IPS DF 4.7 (cell line): ENCODE measurements at regions not wholly inside any gene's neighbourhood (a gene's known extent, or its start where the extent isn't known, plus 50 kb on each side); places are given as distances from the start of the nearest gene placed in this dataset.
"Not testable (repeated sequence)": the region's sequence is repeated elsewhere in the genome, so short reads cannot be mapped to it uniquely, and the experiment has no call there.

Experiments used
- DNase-seq: peaks from one replicate; pipeline ENCODE4 v3.0.0-alpha.2; 2013; ENCODE audit warnings: low spot score; ENCODE audit errors: extremely low read depth

GRCh38 chr3:62926494-62926893, 51.3 kb upstream of the CADPS start:
- DNase-seq = no peak

DNA sequence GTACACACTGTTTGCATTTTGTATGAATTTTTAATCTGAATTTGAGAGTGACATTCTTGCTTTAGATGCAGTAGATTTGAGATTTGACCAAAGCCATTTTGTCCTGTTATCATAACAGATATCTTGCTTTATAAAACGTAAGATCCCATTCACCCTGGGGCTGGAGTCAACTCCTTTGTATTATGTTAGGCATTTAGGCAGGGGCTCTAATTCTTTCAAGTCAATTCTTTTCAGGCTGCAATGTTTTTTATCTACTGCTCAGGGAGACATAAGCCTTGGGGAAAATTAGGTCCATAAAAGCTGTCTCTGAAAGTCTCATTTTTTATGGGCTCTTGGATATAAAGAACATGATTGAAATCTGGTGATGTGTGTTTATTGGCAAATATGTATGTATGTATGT, 53.0 kb upstream of the CADPS start:
- no peak for DNase-seq

- DNase-seq = no peak
Measured at GRCh38 chr3:62929771-62930170, 54.6 kb upstream of the CADPS start.

GRCh38 chr3:62935793-62936192, 60.6 kb upstream of the CADPS start:
- DNase-seq = no peak

DNA sequence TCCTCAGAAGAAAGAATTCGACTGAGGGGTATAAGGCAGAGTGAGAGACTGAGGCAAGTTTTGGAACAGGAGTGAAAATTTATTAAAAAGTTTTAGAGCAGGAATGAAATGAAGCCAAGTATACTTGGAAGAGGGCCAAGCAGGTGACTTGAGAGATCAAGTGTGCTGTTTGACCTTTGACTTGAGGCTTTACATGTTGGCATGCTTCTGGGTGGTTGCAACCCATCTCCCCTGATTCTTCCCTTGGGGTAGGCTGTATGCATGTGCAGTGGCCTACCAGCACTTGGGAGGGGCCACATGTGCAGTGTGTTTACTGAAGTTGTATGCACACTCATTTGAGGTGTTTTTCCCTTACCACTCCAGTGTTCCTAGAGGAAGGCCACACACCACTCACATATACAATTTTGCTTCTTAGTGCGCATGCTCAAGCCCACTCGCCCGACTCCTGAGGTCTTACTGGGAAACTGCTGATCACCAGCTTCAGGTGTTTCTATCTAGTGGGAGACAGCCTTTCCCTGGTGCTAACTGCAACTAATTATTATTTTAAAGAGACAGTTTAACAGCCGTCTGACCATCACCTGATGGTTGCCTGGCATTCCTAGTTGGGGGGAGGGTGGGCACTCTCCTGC, 61.5 kb upstream of the CADPS start:
- DNase-seq = no peak

GRCh38 chr3:62938583-62938982, 63.4 kb upstream of the CADPS start:
- DNase-seq = no peak

DNA sequence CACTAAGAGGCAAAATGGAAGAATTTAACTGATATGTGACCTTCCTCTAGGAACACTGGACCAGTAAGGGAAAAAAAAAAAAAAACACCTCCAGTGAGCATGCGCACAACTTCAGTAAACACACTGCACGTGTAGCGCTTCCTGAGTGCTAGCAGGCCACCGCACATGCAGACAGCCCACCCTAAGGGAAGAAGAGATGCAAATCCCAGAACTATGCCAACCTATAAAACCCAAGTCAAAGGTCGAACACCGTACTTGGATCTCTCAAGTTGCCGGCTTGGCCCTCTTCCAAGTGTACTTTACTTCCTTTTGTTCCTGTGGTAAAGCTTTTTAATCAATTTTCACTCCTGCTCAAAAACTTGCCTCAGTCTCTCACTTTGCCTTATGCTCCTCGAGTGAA, 64.5 kb upstream of the CADPS start:
- DNase-seq = no peak

GRCh38 chr3:62940771-62941563, 65.8 kb upstream of the CADPS start:
- no peak for DNase-seq

DNA sequence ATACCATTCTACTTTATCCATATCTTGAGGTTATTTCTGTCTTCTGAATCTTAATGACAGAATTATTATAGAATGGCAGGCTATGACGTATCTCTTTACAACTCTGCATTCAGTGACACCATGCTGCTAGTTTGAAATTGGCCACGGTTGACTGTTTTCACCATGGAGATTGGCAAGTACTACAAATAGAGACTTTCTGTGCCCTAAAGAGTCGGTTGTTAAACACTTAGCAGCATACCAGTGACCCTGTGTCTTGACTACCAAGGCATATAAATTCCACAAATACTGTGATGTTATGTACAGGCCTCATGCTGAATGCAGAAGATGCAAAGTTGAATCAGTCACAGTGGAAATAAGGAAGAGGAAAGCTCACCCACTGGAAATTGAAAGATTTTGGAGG, 67.0 kb upstream of the CADPS start:
- DNase-seq = no peak

- no peak for DNase-seq
Measured at GRCh38 chr3:62942764-62943163, 67.5 kb upstream of the CADPS start.

- DNase-seq = no peak
Measured at GRCh38 chr3:62948921-62949320, 73.7 kb upstream of the CADPS start.

DNA sequence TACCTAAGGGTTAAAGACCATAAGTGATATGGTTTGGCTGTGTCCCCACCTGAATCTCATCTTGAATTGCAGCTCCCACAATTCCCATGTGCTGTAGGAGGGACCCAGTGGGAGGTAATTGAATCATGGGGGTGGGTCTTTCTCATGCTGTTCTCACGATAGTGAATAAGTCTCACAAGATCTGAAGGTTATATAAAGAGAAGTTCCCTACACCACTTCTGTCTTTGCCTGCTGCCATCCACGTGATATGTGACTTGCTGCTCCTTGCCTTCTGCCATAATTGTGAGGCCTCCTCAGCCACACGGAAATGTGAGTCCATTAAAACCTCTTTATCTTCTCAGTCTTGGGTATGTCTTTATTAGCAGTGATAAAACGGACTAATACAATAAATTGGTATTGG, 75.0 kb upstream of the CADPS start:
- no peak for DNase-seq

GRCh38 chr3:62951037-62951613, 75.9 kb upstream of the CADPS start:
- DNase-seq = no peak

DNA sequence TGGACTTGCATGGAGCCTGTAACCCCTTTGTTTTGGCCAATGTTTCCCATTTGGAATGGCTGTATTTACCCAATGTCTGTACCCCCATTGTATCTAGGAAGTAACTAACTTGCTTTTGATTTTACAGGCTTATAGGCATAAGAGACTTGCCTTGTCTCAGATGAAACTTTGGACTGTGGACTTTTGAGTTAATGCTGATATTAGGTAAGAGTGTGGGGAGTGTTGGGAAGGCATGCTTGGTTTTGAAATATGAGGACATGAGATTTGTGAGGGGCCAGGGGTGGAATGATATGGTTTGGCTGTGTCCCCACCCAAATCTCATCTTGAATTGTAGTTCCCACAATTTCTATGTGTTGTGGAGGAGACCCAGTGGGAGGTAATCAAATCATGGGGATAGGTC, 76.7 kb upstream of the CADPS start:
- not testable (repeated sequence) for DNase-seq

DNA sequence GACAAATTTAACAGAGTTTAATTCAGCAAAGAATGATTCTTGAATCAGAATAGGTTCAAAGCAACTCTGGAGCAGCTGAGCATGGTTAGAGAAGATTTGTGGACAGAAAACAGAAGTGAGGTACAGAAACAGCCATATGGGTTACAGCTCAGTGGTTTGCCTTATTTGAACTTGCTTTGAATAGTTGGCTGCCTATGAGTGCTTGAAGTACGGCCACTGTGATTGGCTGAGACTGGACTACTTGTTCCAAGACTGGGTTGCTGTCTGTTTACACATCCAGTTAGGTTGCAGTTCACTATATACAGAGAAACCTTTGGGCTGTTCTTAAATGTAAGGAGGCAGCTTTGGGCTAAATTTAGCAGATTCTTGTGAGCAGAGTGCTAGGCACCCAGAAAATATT, 79.4 kb upstream of the CADPS start:
- no peak for DNase-seq

DNA sequence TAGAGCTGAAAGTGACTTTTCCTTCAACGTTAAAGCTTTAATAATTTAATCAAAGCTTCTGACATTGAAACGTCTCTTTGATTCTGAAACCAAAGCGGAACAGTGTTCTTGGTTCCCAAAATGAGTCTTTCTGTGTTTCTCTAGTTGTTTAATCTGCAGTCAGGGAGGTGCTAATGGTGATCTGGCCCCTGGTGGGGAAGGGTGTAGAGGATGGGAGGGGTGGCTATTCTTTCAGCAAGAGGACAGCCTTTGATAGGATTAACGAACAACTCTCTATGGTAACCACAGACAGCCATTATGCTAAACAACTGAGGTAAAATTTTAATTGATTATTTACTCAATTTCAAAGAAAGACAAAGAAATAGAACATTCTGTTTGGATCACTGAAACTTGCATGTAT, 79.9 kb upstream of the CADPS start:
- DNase-seq = no peak

DNA sequence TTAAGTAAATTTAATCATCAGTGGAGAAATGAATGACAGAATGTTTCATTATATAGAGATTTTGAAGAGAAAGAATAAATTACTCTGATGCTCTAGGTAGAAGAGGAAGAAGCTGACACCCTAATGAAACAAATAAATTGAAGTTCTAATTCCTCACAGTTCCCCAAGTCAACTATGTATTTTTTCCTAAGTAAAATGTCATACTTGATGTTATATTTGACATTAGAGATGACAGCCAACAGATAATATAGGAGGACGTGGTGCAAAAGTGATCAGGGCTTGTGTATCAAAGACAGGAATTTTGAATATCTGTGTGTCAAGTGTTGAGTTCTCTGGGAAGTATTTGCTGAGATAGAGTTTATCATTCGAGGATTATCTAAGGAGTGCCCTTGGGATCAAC, 81.2 kb upstream of the CADPS start:
- DNase-seq = no peak

- DNase-seq = no peak
Measured at GRCh38 chr3:62961874-62962556, 86.8 kb upstream of the CADPS start.

- DNase-seq = no peak
Measured at GRCh38 chr3:62962714-62963113, 87.5 kb upstream of the CADPS start.

DNA sequence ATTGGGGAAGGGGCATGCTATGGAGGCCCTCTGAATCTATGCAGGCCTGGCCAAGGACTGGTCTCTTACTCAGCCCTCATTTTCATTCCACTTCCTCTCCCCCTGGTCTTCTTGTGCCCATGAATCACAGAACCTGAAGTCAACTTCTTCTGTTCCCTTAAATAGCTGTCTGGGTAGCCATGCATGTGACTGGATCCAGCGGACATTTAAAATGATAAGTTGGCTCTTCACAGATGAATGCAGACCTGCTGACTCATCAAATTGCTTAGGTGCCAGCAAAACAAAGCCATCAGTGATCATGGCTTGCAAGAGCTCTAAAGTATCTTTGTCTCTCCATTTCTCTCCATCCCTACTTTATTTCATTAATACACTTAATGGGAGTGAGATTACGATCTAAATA, 90.1 kb upstream of the CADPS start:
- no peak for DNase-seq

GRCh38 chr3:62968128-62968527, 92.9 kb upstream of the CADPS start:
- DNase-seq = no peak

- no peak for DNase-seq
Measured at GRCh38 chr3:62970648-62971047, 95.4 kb upstream of the CADPS start.
